ENCODE measurements at regions not wholly inside any gene's neighbourhood (a gene's known extent, or its start where the extent isn't known, plus 50 kb on each side); places are given as distances from the start of the nearest gene placed in this dataset.

DNA sequence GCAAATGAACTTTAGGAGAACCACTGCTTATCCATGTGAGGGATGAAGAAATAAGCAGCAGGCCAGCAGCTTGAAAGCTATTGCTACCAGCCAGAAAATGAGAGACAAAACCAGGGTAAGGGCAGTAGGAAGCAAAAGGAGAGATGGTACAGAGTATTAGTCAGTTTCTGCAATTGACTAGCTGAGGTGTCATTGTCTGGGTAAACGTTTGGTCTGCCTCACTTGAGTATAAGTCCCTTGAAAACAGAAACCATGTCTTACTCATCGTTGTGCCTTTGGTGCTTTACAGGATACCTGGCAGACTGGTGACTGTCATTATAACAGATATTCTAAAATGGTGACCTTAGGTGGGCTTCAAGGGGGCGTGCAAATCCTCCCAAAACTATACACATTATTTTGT lies 63.9 kb upstream of the USP47 start:
- TF ChIP-seq, protein P1, sequence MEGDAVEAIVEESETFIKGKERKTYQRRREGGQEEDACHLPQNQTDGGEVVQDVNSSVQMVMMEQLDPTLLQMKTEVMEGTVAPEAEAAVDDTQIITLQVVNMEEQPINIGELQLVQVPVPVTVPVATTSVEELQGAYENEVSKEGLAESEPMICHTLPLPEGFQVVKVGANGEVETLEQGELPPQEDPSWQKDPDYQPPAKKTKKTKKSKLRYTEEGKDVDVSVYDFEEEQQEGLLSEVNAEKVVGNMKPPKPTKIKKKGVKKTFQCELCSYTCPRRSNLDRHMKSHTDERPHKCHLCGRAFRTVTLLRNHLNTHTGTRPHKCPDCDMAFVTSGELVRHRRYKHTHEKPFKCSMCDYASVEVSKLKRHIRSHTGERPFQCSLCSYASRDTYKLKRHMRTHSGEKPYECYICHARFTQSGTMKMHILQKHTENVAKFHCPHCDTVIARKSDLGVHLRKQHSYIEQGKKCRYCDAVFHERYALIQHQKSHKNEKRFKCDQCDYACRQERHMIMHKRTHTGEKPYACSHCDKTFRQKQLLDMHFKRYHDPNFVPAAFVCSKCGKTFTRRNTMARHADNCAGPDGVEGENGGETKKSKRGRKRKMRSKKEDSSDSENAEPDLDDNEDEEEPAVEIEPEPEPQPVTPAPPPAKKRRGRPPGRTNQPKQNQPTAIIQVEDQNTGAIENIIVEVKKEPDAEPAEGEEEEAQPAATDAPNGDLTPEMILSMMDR (conservative IDR thresholded peaks at IDR 0.05; ENCODE audit: low read depth, low read length): no peak
- TF ChIP-seq EZH2 (IDR thresholded peaks at IDR 0.05; ENCODE audit: low read length, unreplicated experiment): no peak
